ENCODE measurements at regions not wholly inside any gene's neighbourhood (a gene's known extent, or its start where the extent isn't known, plus 50 kb on each side); places are given as distances from the start of the nearest gene placed in this dataset.

- DNase-seq: no peak
These were observed 98.1 kb upstream of the COL21A1 start for GRCh38 chr6:56345376-56345995.

- DNase-seq: no peak
These were observed 95.9 kb upstream of the COL21A1 start for GRCh38 chr6:56343295-56343694.

GRCh38 chr6:56339524-56339923 is 92.1 kb upstream of the COL21A1 start:
- DNase-seq: no peak

GRCh38 chr6:56335726-56336125 is 88.3 kb upstream of the COL21A1 start:
- no peak for DNase-seq

- no peak for DNase-seq
These were observed 87.6 kb upstream of the COL21A1 start for GRCh38 chr6:56334937-56335336.

GRCh38 chr6:56329271-56330050 is 82.1 kb upstream of the COL21A1 start:
- no peak for DNase-seq

GRCh38 chr6:56328728-56329090 is 81.3 kb upstream of the COL21A1 start:
- DNase-seq: no peak

GRCh38 chr6:56327946-56328727 is 80.8 kb upstream of the COL21A1 start:
- DNase-seq: no peak

- no peak for DNase-seq
These were observed 77.0 kb upstream of the COL21A1 start for GRCh38 chr6:56324396-56324795.

- DNase-seq: no peak
These were observed 71.5 kb upstream of the COL21A1 start for GRCh38 chr6:56318851-56319250.

GRCh38 chr6:56314683-56315523 is 67.5 kb upstream of the COL21A1 start:
- peak; percentile 11 for DNase-seq

- no peak for DNase-seq
These were observed 64.4 kb upstream of the COL21A1 start for GRCh38 chr6:56311533-56312448.

GRCh38 chr6:56311061-56311460 is 63.7 kb upstream of the COL21A1 start:
- no peak for DNase-seq

- no peak for DNase-seq
These were observed 62.9 kb upstream of the COL21A1 start for GRCh38 chr6:56310241-56310640.

GRCh38 chr6:56299916-56300315 is 52.5 kb upstream of the COL21A1 start:
- DNase-seq: no peak

- DNase-seq: no peak
These were observed 49.9 kb upstream of the COL21A1 start for GRCh38 chr6:56297022-56297989.

All from NCI-H1694 (cell line).